Brain pericyte (primary cell): ENCODE measurements at regions not wholly inside any gene's neighbourhood (a gene's known extent, or its start where the extent isn't known, plus 50 kb on each side); places are given as distances from the start of the nearest gene placed in this dataset.
"Not testable (repeated sequence)": the region's sequence is repeated elsewhere in the genome, so short reads cannot be mapped to it uniquely, and the experiment has no call there.

Source experiments
- DNase-seq: peaks from one replicate; pipeline ENCODE4 v3.0.0-alpha.2; 2012; ENCODE audit warnings: low read depth, low spot score

- no peak for DNase-seq
These were observed 901.2 kb downstream of the TTLL7 start for GRCh38 chr1:83097715-83098114.

- no peak for DNase-seq
These were observed 903.4 kb downstream of the TTLL7 start for GRCh38 chr1:83095570-83095969.

- DNase-seq, result no peak
These were observed 908.7 kb downstream of the TTLL7 start for GRCh38 chr1:83090195-83090594.

- DNase-seq, result no peak
These were observed 911.1 kb downstream of the TTLL7 start for GRCh38 chr1:83087851-83088250.

GRCh38 chr1:83086986-83087512 is 911.9 kb downstream of the TTLL7 start:
- DNase-seq, result no peak

GRCh38 chr1:83086346-83086745 is 912.6 kb downstream of the TTLL7 start:
- DNase-seq, result no peak

- no peak for DNase-seq
These were observed 915.2 kb downstream of the TTLL7 start for GRCh38 chr1:83083589-83084224.

GRCh38 chr1:83077411-83077810 is 921.5 kb downstream of the TTLL7 start:
- DNase-seq, result no peak

- no peak for DNase-seq
These were observed 923.8 kb downstream of the TTLL7 start for GRCh38 chr1:83075107-83075506.

- DNase-seq, result no peak
These were observed 931.0 kb downstream of the TTLL7 start for GRCh38 chr1:83067954-83068353.

GRCh38 chr1:83065952-83066727 is 932.8 kb downstream of the TTLL7 start:
- DNase-seq, result no peak

- no peak for DNase-seq
These were observed 934.2 kb downstream of the TTLL7 start for GRCh38 chr1:83064589-83065242.

- DNase-seq, result no peak
These were observed 938.1 kb downstream of the TTLL7 start for GRCh38 chr1:83060651-83061390.

- no peak for DNase-seq
These were observed 938.7 kb downstream of the TTLL7 start for GRCh38 chr1:83060221-83060620.

- no peak for DNase-seq
These were observed 940.6 kb downstream of the TTLL7 start for GRCh38 chr1:83058327-83058726.

GRCh38 chr1:83055391-83056170 is 943.4 kb downstream of the TTLL7 start:
- no peak for DNase-seq

GRCh38 chr1:83053446-83053845 is 945.5 kb downstream of the TTLL7 start:
- no peak for DNase-seq

GRCh38 chr1:83052865-83053264 is 946.1 kb downstream of the TTLL7 start:
- DNase-seq, result no peak

GRCh38 chr1:83051053-83051452 is 947.9 kb downstream of the TTLL7 start:
- not testable (repeated sequence) for DNase-seq

GRCh38 chr1:83043244-83043643 is 955.7 kb downstream of the TTLL7 start:
- no peak for DNase-seq

GRCh38 chr1:83039091-83039490 is 959.8 kb downstream of the TTLL7 start:
- not testable (repeated sequence) for DNase-seq
